T-helper 1 cell treated with Interleukin-12 subunit alpha and Interleukin-12 subunit beta and Interleukin-4 antibody, amounts not matched to agents 30 μg/mL and 1 μg/mL, for 36 hours (primary cell): ENCODE measurements at regions not wholly inside any gene's neighbourhood (a gene's known extent, or its start where the extent isn't known, plus 50 kb on each side); places are given as distances from the start of the nearest gene placed in this dataset.
"Not testable (repeated sequence)": the region's sequence is repeated elsewhere in the genome, so short reads cannot be mapped to it uniquely, and the experiment has no call there.

Source experiments
- H3K27ac Mint-ChIP-seq: one replicate; pipeline ENCODE4 v1.8.0; 2021; ENCODE audit warnings: mild to moderate bottlenecking, mixed read lengths
- H3K27me3 Mint-ChIP-seq: one replicate; pipeline ENCODE4 v1.8.0; 2021; ENCODE audit warnings: low read depth, mixed read lengths
- H3K36me3 Mint-ChIP-seq: one replicate; pipeline ENCODE4 v1.8.0; 2021; ENCODE audit warnings: low read depth, mixed read lengths
- H3K4me1 Mint-ChIP-seq: one replicate; pipeline ENCODE4 v1.8.0; 2021; ENCODE audit warnings: low read depth, mixed read lengths
- H3K4me3 Mint-ChIP-seq: one replicate; pipeline ENCODE4 v1.8.0; 2021; ENCODE audit warnings: mild to moderate bottlenecking, moderate library complexity, mixed read lengths
- H3K9me3 Mint-ChIP-seq: one replicate; pipeline ENCODE4 v1.8.0; 2021; ENCODE audit warnings: mixed read lengths

GRCh38 chr9:29213417-29214153 is 1640.3 kb upstream of the C9orf72 start, which contains the start of gene LINGO2:
Gene LINGO2, minus strand, starts transcription at chr9:29213601.
- H3K4me3 Mint-ChIP-seq, result no peak within 1 kb of the TSS
- no peaks in the 10 kb centered on the region for H3K9me3 Mint-ChIP-seq
- H3K27me3 Mint-ChIP-seq, result peaks cover 52% of the 10 kb centered on the region
- no peak within 1 kb of the TSS for H3K27ac Mint-ChIP-seq
- H3K4me1 Mint-ChIP-seq, result peaks cover 2% of the 10 kb centered on the region
- H3K36me3 Mint-ChIP-seq, result no peaks in the 10 kb centered on the region

DNA sequence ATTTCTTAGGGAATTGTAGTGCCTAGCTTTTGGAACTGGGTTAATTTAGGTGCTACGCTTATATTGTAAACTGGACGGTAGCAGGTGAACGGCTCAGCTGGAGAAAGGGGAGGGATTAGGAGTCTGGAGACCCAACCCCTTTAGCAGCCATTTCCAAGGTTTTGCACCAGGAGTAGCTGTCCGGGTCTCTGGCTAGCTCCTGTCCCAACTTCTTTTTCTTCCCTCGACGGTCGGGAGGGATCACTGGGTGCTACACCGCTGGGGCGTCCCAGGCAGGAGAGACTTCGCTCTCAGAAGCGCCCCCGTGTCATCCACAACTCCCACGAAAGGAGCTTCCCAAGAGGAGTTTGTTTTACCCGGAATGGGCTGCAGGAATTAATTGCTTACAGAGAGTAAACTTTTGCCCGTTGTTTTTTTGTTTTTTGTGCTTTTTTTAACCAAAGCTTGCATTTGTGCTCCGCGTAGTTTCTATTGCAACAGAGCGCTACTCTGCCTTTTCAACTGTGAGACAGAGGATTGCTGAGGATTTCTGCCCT is 1640.9 kb upstream of the C9orf72 start:
- peaks cover 49% of the 10 kb centered on the region for H3K27me3 Mint-ChIP-seq
- H3K4me3 Mint-ChIP-seq, result no peak overlapping the region
- peaks cover 2% of the 10 kb centered on the region for H3K4me1 Mint-ChIP-seq
- no peaks in the 10 kb centered on the region for H3K36me3 Mint-ChIP-seq
- no peaks in the 10 kb centered on the region for H3K9me3 Mint-ChIP-seq
- no peak overlapping the region for H3K27ac Mint-ChIP-seq

DNA sequence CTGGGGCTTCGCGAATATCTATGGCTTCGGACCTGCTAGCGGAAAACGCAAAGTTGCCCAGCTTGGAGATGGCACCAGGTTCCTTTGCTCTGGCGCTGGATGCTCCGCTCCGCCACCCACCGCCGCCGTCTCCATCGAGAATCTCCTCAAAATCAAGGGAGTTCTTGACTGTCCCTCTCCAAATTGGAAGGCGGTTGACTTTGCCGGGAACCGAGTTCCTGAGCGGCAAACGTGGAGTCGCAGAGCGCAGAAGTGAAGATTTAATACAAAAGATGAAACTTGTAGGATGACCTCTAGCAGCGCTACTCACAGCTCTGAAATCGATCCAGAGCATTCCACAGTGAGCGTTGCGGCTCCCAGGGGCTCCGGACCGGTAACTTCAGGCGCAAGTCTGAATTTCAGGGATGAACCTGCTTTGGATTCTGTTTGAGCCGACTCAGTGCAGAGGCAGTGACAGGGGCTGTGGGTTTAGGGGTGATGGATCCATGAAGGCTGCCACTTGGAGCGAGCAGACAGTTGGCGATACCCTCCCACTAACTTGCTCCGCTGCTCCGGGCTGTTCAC is 1641.5 kb upstream of the C9orf72 start:
- no peak overlapping the region for H3K27ac Mint-ChIP-seq
- H3K4me3 Mint-ChIP-seq, result no peak overlapping the region
- no peaks in the 10 kb centered on the region for H3K9me3 Mint-ChIP-seq
- peaks cover 2% of the 10 kb centered on the region for H3K4me1 Mint-ChIP-seq
- H3K27me3 Mint-ChIP-seq, result peaks cover 49% of the 10 kb centered on the region
- no peaks in the 10 kb centered on the region for H3K36me3 Mint-ChIP-seq

- Mint-ChIP-seq H3K9me3 (no peaks in the 10 kb centered on the region), H3K36me3 (no peaks in the 10 kb centered on the region), H3K4me1 (no peaks in the 10 kb centered on the region), H3K27ac (no peak overlapping the region), H3K27me3 (peaks cover 30% of the 10 kb centered on the region), H3K4me3 (no peak overlapping the region)
These were observed 1644.7 kb upstream of the C9orf72 start for GRCh38 chr9:29217966-29218365.

GRCh38 chr9:29220596-29221251 is 1647.4 kb upstream of the C9orf72 start:
- H3K4me1 Mint-ChIP-seq, result no peaks in the 10 kb centered on the region
- H3K27me3 Mint-ChIP-seq, result peaks cover 4% of the 10 kb centered on the region
- H3K4me3 Mint-ChIP-seq, result no peak overlapping the region
- H3K27ac Mint-ChIP-seq, result no peak overlapping the region
- H3K36me3 Mint-ChIP-seq, result no peaks in the 10 kb centered on the region
- H3K9me3 Mint-ChIP-seq, result no peaks in the 10 kb centered on the region

- H3K4me1 Mint-ChIP-seq, result no peaks in the 10 kb centered on the region
- H3K27me3 Mint-ChIP-seq, result no peaks in the 10 kb centered on the region
- H3K36me3 Mint-ChIP-seq, result no peaks in the 10 kb centered on the region
- H3K9me3 Mint-ChIP-seq, result no peaks in the 10 kb centered on the region
- H3K27ac Mint-ChIP-seq, result no peak overlapping the region
- no peak overlapping the region for H3K4me3 Mint-ChIP-seq
These were observed 1655.3 kb upstream of the C9orf72 start for GRCh38 chr9:29228558-29228957.

DNA sequence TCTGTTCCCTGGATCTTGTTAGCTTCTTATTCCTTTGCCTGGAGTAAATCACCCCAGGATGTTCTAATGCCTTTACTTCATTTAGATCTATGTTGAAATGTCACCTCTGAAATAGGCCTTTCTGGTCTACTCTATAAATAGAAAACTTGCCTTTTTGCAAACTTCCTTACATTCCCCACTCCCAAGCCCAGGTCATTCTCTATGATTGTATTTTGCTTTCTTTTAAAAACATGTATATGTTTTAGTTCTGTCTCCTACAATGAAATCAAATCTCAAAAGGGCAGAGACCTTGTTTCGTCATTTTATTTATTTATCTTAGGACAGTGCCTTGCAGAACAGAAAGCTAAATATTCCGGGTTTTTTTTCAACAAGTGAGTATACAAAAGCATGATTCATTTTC is 1657.7 kb upstream of the C9orf72 start:
- H3K4me3 Mint-ChIP-seq, result no peak overlapping the region
- H3K27ac Mint-ChIP-seq, result no peak overlapping the region
- no peaks in the 10 kb centered on the region for H3K36me3 Mint-ChIP-seq
- no peaks in the 10 kb centered on the region for H3K4me1 Mint-ChIP-seq
- H3K9me3 Mint-ChIP-seq, result no peaks in the 10 kb centered on the region
- no peaks in the 10 kb centered on the region for H3K27me3 Mint-ChIP-seq

DNA sequence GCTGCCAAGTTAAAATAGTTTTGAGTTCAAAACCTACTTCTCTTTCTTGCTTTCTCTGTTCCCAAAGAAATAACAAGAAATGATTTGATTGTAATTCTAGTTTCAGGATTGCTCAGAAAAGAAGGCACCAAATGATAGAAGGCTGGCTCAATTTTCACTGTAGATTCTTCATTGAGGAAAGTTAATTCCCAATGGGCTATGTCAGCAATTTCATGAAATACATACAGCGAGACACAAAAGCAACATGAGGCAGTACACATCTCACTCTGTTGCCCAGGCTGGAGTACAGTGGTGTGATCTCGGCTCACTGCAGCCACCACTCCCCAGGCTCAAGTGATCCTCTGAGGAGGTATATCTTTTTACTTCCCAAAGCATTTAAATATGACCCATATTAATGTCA is 1659.9 kb upstream of the C9orf72 start:
- Mint-ChIP-seq H3K9me3 (no peaks in the 10 kb centered on the region), H3K27ac (no peak overlapping the region), H3K27me3 (no peaks in the 10 kb centered on the region), H3K4me3 (no peak overlapping the region), H3K4me1 (no peaks in the 10 kb centered on the region), H3K36me3 (no peaks in the 10 kb centered on the region)

- no peaks in the 10 kb centered on the region for H3K27me3 Mint-ChIP-seq
- H3K36me3 Mint-ChIP-seq, result no peaks in the 10 kb centered on the region
- H3K4me3 Mint-ChIP-seq, result no peak overlapping the region
- H3K9me3 Mint-ChIP-seq, result no peaks in the 10 kb centered on the region
- no peak overlapping the region for H3K27ac Mint-ChIP-seq
- H3K4me1 Mint-ChIP-seq, result no peaks in the 10 kb centered on the region
These were observed 1668.0 kb upstream of the C9orf72 start for GRCh38 chr9:29241320-29241719.

GRCh38 chr9:29245351-29245750 is 1672.1 kb upstream of the C9orf72 start:
- H3K4me3 Mint-ChIP-seq, result no peak overlapping the region
- H3K9me3 Mint-ChIP-seq, result no peaks in the 10 kb centered on the region
- H3K36me3 Mint-ChIP-seq, result no peaks in the 10 kb centered on the region
- no peaks in the 10 kb centered on the region for H3K4me1 Mint-ChIP-seq
- H3K27me3 Mint-ChIP-seq, result no peaks in the 10 kb centered on the region
- H3K27ac Mint-ChIP-seq, result no peak overlapping the region

DNA sequence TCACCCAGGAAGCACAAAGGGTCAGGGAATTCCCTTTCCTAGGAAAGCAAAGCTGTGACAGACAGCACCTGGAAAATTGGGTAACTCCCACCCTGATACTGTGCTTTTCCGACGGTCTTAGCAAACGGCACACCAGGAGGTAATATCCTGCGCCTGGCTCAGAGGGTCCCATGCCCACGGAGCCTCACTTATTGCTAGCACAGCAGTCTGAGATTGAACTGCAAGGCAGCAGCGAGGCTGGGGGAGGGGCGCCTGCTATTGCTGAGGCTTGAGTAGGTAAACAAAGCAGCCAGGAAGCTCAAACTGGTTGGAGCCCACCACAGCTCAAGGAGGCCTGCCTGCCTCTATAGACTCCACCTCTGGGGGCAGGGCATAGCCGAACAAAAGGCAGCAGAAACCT is 1697.1 kb upstream of the C9orf72 start:
- not testable (repeated sequence) for H3K4me3 Mint-ChIP-seq, H3K27ac Mint-ChIP-seq

DNA sequence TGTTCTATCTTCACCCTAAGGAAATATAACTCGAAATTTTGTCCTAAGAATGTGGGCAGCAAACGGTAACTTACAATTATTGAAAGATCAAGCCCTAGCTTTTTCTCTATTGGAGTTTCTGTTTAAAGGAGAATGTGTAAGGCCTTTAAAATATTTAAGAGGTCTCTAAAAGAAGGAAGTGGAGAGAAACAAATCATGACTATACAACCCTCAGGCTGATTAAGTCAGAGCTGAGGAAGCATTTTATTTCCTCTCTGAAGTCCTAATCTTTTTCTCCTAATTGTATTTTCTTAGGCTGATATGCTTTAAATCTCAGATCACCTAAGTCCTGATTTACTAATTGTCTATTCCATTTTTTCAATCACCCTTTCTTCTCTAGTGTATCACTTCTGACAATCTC is 1708.8 kb upstream of the C9orf72 start:
- no peaks in the 10 kb centered on the region for H3K4me1 Mint-ChIP-seq
- H3K27ac Mint-ChIP-seq, result no peak overlapping the region
- H3K9me3 Mint-ChIP-seq, result no peaks in the 10 kb centered on the region
- H3K4me3 Mint-ChIP-seq, result no peak overlapping the region
- no peaks in the 10 kb centered on the region for H3K36me3 Mint-ChIP-seq
- no peaks in the 10 kb centered on the region for H3K27me3 Mint-ChIP-seq

More for the DNA sequence above, 1697.1 kb upstream of the C9orf72 start:
- not testable (repeated sequence) for H3K36me3 Mint-ChIP-seq, H3K9me3 Mint-ChIP-seq, H3K4me1 Mint-ChIP-seq, H3K27me3 Mint-ChIP-seq

- H3K27me3 Mint-ChIP-seq, result no peaks in the 10 kb centered on the region
- H3K27ac Mint-ChIP-seq, result no peak overlapping the region
- H3K4me3 Mint-ChIP-seq, result no peak overlapping the region
- H3K36me3 Mint-ChIP-seq, result no peaks in the 10 kb centered on the region
- no peaks in the 10 kb centered on the region for H3K4me1 Mint-ChIP-seq
- H3K9me3 Mint-ChIP-seq, result no peaks in the 10 kb centered on the region
These were observed 1712.5 kb upstream of the C9orf72 start for GRCh38 chr9:29285818-29286217.

DNA sequence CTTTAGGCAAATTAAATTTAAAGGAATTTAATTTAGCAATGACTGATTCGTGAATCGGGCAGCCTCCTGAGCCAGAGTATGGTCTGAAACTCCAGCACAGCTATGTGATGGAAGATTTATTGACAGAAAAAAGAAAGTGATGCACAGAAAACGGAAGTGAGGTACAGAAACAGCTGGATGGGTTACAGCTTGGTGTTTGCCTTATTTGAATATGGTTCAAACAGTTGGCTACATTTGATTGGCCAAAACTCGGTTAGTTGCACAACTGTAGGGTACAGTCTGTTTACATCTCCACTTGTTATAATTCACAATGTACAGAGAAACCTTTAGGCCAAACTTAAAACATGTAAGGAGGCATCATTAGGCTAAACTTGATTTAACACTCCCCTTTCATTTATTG is 1716.1 kb upstream of the C9orf72 start:
- Mint-ChIP-seq H3K9me3 (no peaks in the 10 kb centered on the region), H3K27me3 (no peaks in the 10 kb centered on the region), H3K36me3 (no peaks in the 10 kb centered on the region)

GRCh38 chr9:29290516-29290915 is 1717.2 kb upstream of the C9orf72 start:
- no peak overlapping the region for H3K4me3 Mint-ChIP-seq
- H3K9me3 Mint-ChIP-seq, result peaks cover 3% of the 10 kb centered on the region
- H3K27me3 Mint-ChIP-seq, result no peaks in the 10 kb centered on the region
- no peaks in the 10 kb centered on the region for H3K4me1 Mint-ChIP-seq
- H3K27ac Mint-ChIP-seq, result no peak overlapping the region
- H3K36me3 Mint-ChIP-seq, result no peaks in the 10 kb centered on the region

More for the DNA sequence above, 1716.1 kb upstream of the C9orf72 start:
- no peaks in the 10 kb centered on the region for H3K4me1 Mint-ChIP-seq
- H3K27ac Mint-ChIP-seq, result no peak overlapping the region
- H3K4me3 Mint-ChIP-seq, result no peak overlapping the region
